ENCODE measurements at regions not wholly inside any gene's neighbourhood (a gene's known extent, or its start where the extent isn't known, plus 50 kb on each side); places are given as distances from the start of the nearest gene placed in this dataset.

- DNase-seq (ENCODE audit: low read depth) = no peak
- TF ChIP-seq, protein P1, sequence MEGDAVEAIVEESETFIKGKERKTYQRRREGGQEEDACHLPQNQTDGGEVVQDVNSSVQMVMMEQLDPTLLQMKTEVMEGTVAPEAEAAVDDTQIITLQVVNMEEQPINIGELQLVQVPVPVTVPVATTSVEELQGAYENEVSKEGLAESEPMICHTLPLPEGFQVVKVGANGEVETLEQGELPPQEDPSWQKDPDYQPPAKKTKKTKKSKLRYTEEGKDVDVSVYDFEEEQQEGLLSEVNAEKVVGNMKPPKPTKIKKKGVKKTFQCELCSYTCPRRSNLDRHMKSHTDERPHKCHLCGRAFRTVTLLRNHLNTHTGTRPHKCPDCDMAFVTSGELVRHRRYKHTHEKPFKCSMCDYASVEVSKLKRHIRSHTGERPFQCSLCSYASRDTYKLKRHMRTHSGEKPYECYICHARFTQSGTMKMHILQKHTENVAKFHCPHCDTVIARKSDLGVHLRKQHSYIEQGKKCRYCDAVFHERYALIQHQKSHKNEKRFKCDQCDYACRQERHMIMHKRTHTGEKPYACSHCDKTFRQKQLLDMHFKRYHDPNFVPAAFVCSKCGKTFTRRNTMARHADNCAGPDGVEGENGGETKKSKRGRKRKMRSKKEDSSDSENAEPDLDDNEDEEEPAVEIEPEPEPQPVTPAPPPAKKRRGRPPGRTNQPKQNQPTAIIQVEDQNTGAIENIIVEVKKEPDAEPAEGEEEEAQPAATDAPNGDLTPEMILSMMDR (conservative IDR thresholded peaks at IDR 0.05; ENCODE audit: control insufficient read depth, insufficient read depth, low read depth, low read length) = no peak
- no peak overlapping the region for H3K4me3 ChIP-seq (ENCODE audit: control insufficient read depth, low read depth, low read length)
Observed at GRCh38 chr18:41600693-41601391, 354.2 kb upstream of the PIK3C3 start.

GRCh38 chr18:41599466-41599865 lies 355.6 kb upstream of the PIK3C3 start:
- TF ChIP-seq, protein P1 (conservative IDR thresholded peaks at IDR 0.05; ENCODE audit: control insufficient read depth, insufficient read depth, low read depth, low read length) = no peak
- no peak for DNase-seq (ENCODE audit: low read depth)
- H3K4me3 ChIP-seq (ENCODE audit: control insufficient read depth, low read depth, low read length) = no peak overlapping the region

DNA sequence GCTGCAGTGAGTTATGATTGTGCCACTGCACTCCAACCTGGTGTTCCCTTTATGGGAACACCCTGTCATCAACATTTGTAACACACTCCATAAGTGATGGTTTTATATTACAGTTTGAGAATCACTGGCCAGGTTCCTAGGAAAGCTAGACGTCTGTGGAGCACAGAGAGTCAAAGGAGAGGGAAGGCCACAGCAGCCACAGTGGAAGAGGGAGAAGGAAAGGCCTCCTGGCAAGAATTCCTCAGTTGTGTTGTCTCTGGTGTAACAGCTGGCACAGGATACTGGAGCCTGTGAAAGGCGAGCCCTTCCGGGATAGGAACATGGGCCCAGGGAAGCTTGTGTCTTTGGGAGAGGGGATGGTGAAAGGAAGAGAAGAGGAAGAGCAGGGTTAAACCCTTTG lies 360.5 kb upstream of the PIK3C3 start:
- TF ChIP-seq, protein P1 (conservative IDR thresholded peaks at IDR 0.05; ENCODE audit: control insufficient read depth, insufficient read depth, low read depth, low read length) = no peak
- H3K4me3 ChIP-seq (ENCODE audit: control insufficient read depth, low read depth, low read length) = no peak overlapping the region
- DNase-seq (ENCODE audit: low read depth) = no peak

DNA sequence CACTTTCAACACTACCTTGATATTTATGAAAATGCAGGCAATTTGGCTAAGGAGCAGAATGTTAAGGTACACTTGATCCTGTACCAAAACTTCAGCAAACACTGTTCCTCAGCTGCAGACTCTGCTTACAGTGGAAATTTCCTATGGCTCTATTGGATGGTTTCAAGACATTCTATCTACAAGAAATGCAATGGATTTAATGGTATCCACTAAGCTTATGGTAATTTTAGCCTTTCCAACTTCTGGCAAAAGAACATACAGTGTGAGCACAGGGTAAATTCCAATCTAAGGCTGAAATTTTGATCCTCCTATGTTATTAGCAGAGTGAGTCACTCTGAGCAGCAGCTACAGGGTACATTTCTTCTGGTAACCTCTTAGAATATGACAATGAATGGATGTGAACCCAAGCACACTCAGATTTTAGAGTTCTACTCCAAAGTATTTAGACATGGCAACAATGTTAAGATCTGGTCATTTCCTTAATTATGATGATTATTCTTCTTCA lies 361.8 kb upstream of the PIK3C3 start:
- no peak overlapping the region for H3K4me3 ChIP-seq (ENCODE audit: control insufficient read depth, low read depth, low read length)
- no peak for DNase-seq (ENCODE audit: low read depth)
- TF ChIP-seq, protein P1 (conservative IDR thresholded peaks at IDR 0.05; ENCODE audit: control insufficient read depth, insufficient read depth, low read depth, low read length) = no peak

GRCh38 chr18:41587976-41588375 lies 367.1 kb upstream of the PIK3C3 start:
- TF ChIP-seq, protein P1 (conservative IDR thresholded peaks at IDR 0.05; ENCODE audit: control insufficient read depth, insufficient read depth, low read depth, low read length) = no peak

GRCh38 chr18:41585512-41585911 lies 369.5 kb upstream of the PIK3C3 start:
- no peak for DNase-seq (ENCODE audit: low read depth)
- no peak overlapping the region for H3K4me3 ChIP-seq (ENCODE audit: control insufficient read depth, low read depth, low read length)
- TF ChIP-seq, protein P1 (conservative IDR thresholded peaks at IDR 0.05; ENCODE audit: control insufficient read depth, insufficient read depth, low read depth, low read length) = no peak

More at GRCh38 chr18:41587976-41588375, 367.1 kb upstream of the PIK3C3 start:
- DNase-seq (ENCODE audit: low read depth) = no peak
- no peak overlapping the region for H3K4me3 ChIP-seq (ENCODE audit: control insufficient read depth, low read depth, low read length)

All from fibroblast of mammary gland (primary cell).